GM21423 (cell line): ENCODE measurements at regions not wholly inside any gene's neighbourhood (a gene's known extent, or its start where the extent isn't known, plus 50 kb on each side); places are given as distances from the start of the nearest gene placed in this dataset.

Experiments
- ATAC-seq: cut with Tn5 transposase; IDR thresholded peaks from one replicate; pipeline ENCODE4 v1.9.1; 2021; ENCODE audit warnings: mild to moderate bottlenecking, moderate library complexity; ENCODE audit not compliant: unreplicated experiment

DNA sequence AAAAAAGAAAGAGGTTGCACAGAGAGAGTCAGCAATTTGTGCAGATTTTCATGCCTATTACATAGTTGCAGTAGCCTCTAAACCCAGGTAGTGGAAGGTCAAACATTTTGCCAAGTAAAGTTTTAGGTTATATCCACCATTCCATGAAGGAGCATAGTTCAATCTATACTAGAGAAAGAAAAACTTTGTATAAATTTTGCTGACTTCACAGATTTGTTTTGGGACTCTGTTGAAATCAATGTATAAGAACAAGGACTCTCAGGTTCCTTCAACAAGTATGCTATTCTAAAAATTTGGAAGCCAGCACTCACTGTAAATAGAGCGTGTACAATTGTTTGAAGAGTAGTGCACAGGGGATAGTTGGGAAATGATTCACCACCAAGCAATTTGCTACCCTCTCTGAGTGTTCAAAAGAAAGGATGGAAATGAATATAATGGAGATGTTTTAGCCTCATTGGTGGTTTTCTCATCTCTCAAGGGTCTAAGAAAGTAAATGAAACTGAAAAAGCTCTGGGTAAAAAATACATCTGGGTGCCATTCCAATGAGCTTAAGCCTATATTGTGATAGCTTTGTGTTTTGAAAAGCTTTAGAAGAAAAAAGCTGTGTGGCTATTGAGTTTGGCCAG, 508.4 kb upstream of the LUZP2 start:
- no peak for ATAC-seq

GRCh38 chr11:23990346-23991164, 506.3 kb upstream of the LUZP2 start:
- ATAC-seq = no peak

DNA sequence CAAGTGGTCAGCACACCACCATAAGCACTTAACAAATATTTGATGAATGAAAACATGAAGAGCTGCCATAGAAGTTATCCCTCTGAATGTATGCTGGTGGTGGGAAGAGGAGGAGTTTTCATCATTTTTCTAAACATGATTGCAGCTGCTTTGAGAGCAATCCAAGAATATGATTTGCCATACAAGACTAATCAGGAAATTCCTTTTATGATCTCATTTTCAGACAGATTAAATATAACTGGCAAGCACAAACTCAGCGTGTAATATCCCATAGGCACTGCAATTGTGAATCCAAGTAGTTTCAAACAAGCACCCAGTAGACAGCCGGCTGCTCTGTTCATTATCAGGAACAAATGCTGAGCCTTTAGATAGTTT, 505.7 kb upstream of the LUZP2 start:
- ATAC-seq = no peak

GRCh38 chr11:23995891-23996290, 501.0 kb upstream of the LUZP2 start:
- no peak for ATAC-seq

- no peak for ATAC-seq
Measured at GRCh38 chr11:23997356-23997755, 499.5 kb upstream of the LUZP2 start.

DNA sequence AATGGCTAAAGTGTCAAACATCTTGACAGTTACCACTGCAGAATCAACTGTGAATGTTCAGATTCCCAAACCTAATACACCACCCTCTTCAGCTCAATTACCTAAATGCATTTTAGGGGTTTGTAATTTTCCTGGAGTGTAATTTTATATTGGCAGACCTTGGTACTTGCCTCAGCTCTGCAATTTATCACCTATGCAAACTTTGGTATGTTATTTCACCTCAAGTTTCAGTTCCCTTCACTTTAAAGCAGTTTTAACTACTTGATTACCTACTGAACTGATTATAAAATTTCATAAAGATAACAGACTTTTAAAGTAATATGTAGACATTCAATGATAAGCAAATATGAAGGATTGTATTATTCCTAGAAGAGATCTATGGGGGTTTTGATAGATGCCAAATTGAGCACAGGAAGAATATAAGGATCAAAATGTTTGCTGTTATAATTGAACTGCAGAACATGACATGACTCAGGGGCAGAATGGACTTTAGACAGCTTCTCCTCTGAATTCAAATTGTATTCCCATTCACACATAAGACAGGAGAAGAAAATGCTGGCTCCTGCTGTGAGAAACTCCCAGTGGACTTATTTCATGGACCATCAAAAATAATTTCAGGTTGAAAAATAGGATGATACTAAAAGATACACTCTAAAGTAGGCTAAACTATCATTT, 491.5 kb upstream of the LUZP2 start:
- no peak for ATAC-seq

GRCh38 chr11:24043842-24044241, 453.0 kb upstream of the LUZP2 start:
- no peak for ATAC-seq

- no peak for ATAC-seq
Measured at GRCh38 chr11:24046731-24047130, 450.1 kb upstream of the LUZP2 start.

DNA sequence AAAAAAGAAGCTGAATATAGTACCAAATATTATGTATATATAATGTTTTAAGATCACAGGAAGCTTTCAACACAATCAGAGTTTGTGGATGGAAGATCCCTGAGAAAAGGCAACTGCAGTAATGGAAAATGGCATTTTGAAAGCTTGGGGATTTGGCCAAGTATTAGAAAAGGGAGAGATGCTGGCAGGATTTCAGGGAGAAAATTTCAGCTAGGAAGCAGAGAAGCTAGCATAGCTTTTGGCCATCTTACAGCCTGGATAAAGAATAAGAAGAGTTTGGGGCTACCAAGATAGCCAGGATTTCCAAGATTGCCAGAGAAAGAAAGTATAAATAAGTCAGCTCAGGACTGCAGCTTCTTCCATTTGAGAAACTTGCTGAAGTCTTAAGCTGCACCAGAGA, 440.8 kb upstream of the LUZP2 start:
- no peak for ATAC-seq

DNA sequence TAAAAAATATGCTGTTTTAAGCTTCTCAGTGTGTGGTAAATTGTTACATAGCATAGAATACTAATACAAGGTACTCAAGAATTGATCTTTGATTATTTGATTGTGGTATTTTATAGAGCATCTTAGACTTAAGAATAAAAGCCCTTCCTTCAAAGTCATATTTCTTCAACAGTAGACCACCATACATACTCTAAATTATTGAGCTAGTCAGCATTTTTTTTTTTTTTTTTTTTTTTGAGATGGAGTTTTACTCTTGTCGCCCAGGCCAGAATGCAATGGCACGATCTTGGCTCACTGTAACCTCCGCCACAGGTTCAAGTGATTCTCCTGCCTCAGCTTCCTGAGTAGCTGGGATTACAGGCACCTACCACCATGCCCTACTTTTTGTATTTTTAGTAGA, 436.7 kb upstream of the LUZP2 start:
- no peak for ATAC-seq

DNA sequence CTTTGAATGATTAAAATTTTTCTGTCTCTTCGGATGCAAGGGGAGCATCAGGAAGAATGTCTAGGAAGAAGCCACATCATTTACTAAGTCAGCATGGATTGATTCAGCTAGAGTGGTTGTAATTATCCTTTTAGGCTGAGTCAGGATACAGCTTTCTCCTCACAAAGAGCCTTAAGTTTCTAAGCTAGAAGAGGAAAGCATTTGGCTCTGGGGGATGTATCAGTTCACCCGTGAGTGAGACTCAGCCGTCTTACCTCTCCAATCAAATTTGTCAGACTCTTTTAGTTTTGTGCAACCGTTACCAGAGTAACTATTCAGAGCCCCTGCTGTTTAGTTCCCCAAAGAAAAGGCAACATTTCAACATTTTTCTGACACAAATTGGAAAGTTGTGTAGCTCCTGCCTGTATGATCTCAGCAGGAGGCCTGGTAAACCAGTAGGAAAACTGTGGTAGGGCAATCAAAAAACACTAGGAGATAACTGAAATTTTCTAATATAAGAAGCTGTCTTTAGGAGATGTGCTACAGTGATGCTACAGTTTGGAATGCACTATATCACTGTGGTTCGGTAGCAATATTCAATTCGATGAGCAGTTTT, 432.4 kb upstream of the LUZP2 start:
- no peak for ATAC-seq

- no peak for ATAC-seq
Measured at GRCh38 chr11:24068197-24068596, 428.7 kb upstream of the LUZP2 start.

- no peak for ATAC-seq
Measured at GRCh38 chr11:24070435-24070834, 426.4 kb upstream of the LUZP2 start.

GRCh38 chr11:24078018-24078417, 418.8 kb upstream of the LUZP2 start:
- no peak for ATAC-seq

- no peak for ATAC-seq
Measured at GRCh38 chr11:24082241-24082640, 414.6 kb upstream of the LUZP2 start.

DNA sequence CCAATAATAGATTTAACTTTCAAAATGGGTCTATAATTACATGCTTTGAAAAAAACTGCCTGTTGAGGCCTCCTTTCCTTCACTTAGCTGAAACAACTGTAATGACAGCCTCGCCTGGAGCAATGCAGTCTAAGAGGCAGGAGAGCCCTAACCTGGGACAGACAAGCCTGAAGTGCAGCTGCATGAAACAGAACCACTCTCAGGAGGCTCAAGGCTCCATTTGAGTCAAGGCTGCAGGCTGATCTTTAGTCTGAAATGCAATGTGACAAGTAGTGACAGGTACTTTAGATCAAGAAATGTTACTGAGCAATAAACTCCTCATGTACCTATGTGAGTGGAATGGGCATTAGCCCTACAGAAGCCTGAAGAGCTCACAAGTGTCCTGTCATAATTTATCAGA, 414.0 kb upstream of the LUZP2 start:
- ATAC-seq = no peak

- ATAC-seq = no peak
Measured at GRCh38 chr11:24084956-24085355, 411.9 kb upstream of the LUZP2 start.

DNA sequence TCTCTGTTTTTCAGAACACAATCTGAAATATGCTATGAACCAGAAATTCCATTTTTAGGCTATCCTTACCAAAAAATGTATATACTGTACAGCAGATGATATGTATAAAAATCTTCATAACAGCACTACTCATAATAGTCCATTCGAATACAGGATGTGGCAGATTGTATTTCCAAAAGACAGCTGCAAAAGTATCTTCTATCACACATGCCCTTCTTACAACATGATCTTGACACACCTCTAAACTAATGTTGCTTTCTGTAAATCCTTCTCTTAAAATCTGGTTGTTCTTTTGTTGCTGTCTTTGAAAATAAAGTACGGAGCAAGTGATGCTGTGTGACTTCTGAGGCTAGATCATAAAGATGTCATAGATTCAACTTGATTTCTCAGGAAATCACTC, 409.9 kb upstream of the LUZP2 start:
- ATAC-seq = no peak

GRCh38 chr11:24091594-24091993, 405.3 kb upstream of the LUZP2 start:
- ATAC-seq = no peak

- ATAC-seq = no peak
Measured at GRCh38 chr11:24093375-24093774, 403.5 kb upstream of the LUZP2 start.

DNA sequence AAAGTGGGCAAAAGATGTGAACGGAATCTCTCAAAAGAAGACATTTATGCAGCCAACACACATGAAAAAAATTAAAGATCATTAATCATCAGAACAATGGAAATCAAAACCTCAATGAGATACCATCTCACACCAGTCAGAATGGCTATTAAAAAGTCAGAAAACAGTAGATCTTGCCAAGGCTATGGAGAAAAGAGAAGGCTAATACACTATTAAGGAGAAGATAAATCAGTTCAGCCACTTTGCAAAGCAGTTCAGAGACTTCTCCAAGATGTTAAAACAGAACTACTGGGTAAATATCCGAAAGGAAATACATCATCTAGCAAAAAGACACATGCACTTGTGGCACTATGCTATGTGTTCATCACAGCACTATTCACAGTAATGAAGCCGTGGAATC, 388.2 kb upstream of the LUZP2 start:
- no peak for ATAC-seq

DNA sequence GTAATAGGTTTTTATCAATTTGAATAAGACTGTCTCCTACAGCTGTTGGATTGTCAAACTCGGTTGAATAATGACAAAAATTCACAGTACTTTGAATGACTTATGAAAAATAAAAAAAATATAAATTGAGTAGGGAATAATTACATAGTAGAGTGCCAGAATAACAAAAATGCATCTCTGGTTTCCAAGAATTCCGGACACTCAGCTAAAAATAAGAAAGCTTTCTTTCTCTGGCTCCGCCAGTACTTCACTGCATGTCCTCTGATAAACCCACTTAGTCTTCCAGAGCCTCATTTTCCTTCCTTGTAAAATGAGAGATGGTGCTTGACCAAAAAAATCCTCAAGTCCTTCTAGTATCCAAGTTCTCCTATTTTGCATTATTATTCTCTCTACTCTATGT, 374.6 kb upstream of the LUZP2 start:
- ATAC-seq = no peak
